ENCODE measurements at regions not wholly inside any gene's neighbourhood (a gene's known extent, or its start where the extent isn't known, plus 50 kb on each side); places are given as distances from the start of the nearest gene placed in this dataset.

DNA sequence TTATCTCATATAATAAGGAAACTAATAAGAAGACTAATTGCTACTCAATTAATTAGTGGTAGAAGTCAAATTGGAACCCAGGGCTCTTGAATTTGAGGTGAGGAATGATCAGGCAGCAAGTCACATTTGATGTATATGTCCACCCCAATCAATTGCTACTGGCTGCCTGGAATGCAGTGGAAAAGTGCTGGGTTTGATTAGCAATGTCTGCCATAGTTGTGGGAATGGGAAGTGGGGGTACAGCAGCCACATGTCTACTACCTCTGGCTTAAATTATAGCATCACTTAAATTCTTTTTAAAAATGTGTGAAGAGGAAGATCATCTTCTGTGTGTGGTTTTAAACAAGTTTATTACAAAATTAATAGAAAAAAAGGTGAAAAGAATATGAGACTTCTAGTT lies 50.8 kb upstream of the NAV2 start:
- no peak for DNase-seq (ENCODE audit: low read depth)

DNA sequence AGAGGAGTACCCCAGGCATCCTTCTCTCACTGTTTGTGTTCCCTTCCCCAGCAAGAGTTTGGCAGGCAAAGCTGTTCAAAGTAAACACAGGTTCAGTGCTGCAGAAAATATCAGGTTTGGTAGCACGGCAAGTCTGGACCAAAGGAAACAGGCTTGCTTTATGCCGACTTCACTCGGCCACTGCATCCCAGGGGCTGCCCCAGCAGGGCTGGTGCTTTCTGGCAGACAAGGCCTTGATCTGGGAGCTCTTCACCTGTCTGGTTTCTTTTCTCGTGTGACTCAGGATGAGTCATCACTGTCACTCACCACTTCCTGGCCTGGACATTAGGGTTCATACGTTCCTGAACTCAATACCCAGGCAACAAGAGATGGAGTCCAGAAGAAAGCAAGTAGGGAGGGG lies 52.6 kb upstream of the NAV2 start:
- no peak for DNase-seq (ENCODE audit: low read depth)

GRCh38 chr11:19659529-19659928 lies 53.1 kb upstream of the NAV2 start:
- DNase-seq (ENCODE audit: low read depth), result no peak

DNA sequence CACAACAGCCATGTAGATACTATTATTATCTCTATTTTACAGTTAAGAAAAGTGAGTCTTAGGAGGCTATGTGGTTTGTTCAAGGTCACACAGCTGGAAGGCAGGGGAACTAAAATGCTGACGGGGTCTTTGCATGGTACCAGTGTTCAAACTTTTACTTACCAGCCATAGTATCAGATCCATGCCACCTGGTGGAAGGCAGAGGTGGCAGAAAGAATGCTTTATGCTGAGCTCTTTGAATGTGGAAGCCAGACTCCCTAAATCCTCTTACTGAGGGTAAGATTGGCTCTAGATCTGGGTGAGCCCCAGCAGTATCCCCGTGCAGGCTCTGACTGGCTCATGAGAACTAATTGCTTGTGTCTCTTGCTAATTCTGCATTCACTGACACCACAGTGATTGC lies 54.3 kb upstream of the NAV2 start:
- DNase-seq (ENCODE audit: low read depth), result no peak

DNA sequence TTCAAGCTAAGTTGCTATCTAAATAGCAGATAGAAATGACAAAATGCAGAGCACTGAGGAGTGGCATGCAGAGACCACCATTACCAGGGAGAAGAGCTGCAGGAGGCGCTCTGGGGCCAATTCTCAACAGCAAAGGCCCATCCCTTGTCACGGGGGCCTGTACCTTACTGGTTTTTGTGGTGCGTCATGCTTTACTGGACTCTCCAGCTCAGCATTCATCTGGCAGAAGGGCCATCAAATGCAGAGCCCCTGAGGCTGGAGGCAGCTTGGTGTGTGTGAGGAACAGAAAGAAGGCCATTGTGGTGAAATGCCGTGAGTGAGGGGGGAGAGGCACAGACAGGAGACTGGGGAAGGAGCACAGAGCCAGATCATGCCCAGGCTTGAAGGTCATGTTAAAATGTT lies 56.5 kb upstream of the NAV2 start:
- DNase-seq (ENCODE audit: low read depth), result no peak

DNA sequence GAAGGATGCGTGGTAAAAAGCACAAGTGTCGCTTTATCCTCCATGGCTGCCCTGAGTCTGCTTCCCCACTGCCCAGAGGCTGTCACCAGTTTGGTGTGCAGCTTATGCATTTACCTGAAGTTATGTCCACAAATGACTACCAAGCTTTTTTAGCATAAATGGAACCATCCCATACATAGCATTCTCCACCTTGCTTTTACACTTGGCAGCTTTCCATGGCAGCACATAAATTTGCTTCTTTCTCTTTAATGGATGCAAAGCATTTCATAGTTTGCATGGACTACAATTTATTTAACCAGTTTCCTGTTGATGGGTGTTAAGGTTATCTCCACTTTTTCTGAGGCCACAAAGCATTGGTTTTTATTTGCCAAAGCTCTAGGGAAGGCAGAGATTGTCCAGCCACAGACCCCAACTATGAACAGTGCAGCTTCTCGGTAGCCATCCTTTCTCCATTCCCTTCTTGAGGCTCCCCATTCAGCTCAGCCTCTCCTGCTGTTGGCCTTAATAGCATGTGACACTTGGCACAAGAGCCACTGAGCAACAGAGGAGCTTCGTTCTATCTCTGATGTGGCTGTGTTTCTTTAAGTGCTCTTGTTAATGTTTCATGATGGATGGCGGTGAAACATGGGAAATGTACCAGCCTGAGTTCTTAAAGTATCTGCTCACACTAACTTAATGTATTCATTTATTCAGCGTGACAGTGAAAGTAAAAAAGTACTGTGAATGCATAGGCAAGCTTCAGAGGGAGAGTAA lies 59.8 kb upstream of the NAV2 start:
- DNase-seq (ENCODE audit: low read depth), result no peak

DNA sequence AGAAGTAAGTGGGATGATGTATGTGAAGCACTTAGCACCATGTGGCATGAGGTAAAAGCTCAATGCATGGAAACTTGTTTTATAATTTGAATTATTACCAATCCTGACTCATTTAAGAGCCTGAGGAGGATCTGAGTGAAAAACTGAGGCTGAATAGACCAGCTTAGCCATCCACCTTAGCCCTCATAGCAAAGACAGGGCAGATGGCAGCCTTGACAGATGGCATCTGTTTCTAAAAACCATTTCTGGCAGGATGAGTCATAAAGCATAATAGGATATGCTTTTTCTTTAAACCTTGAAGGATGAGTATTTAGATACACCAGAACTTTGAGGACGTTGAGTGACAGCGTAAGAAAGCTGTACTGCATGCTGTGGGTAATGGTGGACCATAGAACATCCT lies 61.0 kb upstream of the NAV2 start:
- DNase-seq (ENCODE audit: low read depth), result no peak

DNA sequence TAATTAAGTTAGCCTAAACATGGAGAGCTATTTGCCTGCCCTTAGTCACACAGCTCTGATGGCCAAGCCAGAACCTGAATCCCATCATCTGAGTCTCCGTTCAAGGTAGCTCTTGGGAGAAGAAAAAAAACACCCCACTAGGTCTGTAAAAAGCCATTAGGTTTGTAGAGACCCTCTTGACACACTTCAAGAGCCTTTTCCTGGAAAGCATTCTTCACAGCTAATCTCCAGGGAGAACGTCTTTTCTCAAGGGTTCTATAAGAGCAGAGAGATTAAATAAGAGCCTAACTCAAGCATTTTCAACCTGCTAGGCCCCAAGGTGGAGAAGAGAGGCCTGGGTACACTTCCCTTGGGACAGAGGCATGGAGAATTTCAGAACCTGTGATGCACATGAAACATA lies 61.6 kb upstream of the NAV2 start:
- DNase-seq (ENCODE audit: low read depth), result no peak

DNA sequence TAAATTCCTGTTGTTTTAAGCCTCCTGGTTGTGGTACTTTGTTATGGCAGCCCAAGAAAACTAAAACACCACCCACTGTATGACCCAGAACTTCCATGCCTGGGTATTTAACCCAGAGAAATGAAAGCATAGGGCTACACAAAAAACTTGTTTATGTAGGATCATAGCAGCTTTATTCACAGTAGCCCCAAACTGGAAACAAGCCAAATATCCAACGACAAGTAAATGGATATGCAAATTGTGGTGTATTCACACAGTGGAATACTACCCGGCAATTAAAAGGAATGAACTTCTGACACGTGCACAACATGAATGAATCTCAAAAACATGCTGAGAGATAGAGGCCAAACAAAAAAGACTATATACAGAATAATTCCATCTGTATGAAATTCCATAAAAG lies 62.2 kb upstream of the NAV2 start:
- no peak for DNase-seq (ENCODE audit: low read depth)

GRCh38 chr11:19649751-19650150 lies 62.9 kb upstream of the NAV2 start:
- no peak for DNase-seq (ENCODE audit: low read depth)

- no peak for DNase-seq (ENCODE audit: low read depth)
Measured at GRCh38 chr11:19648321-19648720, 64.3 kb upstream of the NAV2 start.

- no peak for DNase-seq (ENCODE audit: low read depth)
Measured at GRCh38 chr11:19647816-19648215, 64.8 kb upstream of the NAV2 start.

GRCh38 chr11:19646921-19647320 lies 65.7 kb upstream of the NAV2 start:
- no peak for DNase-seq (ENCODE audit: low read depth)

- DNase-seq (ENCODE audit: low read depth), result no peak
Measured at GRCh38 chr11:19646308-19646707, 66.3 kb upstream of the NAV2 start.

DNA sequence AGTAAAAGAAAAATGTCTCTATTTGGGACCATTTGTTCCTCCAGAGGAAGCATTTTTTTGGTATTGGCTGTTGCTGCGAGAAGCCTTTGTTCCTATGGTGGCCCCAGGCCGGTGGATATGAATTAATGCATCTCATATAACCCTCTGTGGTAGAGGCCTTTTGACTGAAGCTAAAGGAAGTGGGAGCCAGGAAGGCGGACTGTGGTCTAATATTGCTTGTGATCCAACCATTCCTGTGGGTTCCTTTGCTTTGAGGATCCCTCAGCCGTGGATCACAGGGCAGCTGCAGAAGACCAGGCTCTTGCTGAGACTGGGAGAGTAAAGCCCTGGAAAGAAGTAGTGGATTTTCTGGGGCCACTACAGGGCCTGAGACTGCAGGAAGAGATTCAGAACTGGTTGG lies 68.3 kb upstream of the NAV2 start:
- no peak for DNase-seq (ENCODE audit: low read depth)

GRCh38 chr11:19642185-19643158 lies 70.2 kb upstream of the NAV2 start:
- DNase-seq (ENCODE audit: low read depth), result no peak

GRCh38 chr11:19639603-19640105 lies 73.0 kb upstream of the NAV2 start:
- no peak for DNase-seq (ENCODE audit: low read depth)

DNA sequence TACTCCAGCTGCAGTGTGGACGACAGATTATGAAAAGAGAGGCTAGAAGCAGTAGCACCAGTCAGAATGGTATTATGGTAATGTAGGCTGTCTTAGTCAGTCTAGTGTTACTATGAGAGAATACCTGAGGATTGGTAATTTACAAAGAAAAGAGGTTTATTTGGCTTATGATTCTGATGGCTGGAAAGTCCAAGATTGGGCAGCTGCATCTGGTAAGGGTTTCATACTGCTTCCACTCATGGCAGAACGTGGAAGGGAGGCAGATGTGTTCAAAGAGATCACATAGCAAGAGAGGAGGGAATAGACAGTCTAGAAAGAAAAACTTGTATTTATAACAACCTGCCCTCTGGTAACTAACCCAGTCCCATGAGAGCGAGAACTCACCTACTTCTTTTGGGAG lies 77.3 kb upstream of the NAV2 start:
- no peak for DNase-seq (ENCODE audit: low read depth)

DNA sequence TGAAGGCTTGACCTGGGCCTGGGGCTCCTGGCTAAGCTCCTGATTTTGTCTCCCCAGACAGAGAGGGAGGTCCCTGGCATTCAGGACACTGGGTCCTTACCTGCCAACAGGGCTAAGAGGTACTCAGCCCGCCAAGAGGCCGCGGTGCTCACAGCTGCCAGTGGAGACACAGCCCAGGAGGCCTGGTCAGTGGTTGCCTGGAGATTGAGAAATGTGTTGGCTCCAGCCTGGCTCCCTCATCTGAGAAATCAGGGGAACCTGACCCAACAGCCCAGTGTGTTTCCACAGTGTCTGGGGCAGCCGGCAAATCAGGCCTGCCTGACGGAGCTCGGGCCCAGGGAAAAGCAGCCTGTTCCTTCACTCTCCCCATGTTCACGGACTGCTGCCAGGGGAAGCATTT lies 79.4 kb upstream of the NAV2 start:
- no peak for DNase-seq (ENCODE audit: low read depth)

- DNase-seq (ENCODE audit: low read depth), result no peak
Measured at GRCh38 chr11:19632499-19632834, 80.2 kb upstream of the NAV2 start.

- DNase-seq (ENCODE audit: low read depth), result no peak
Measured at GRCh38 chr11:19631712-19632498, 80.7 kb upstream of the NAV2 start.

GRCh38 chr11:19628018-19628417 lies 84.6 kb upstream of the NAV2 start:
- DNase-seq (ENCODE audit: low read depth), result no peak

DNA sequence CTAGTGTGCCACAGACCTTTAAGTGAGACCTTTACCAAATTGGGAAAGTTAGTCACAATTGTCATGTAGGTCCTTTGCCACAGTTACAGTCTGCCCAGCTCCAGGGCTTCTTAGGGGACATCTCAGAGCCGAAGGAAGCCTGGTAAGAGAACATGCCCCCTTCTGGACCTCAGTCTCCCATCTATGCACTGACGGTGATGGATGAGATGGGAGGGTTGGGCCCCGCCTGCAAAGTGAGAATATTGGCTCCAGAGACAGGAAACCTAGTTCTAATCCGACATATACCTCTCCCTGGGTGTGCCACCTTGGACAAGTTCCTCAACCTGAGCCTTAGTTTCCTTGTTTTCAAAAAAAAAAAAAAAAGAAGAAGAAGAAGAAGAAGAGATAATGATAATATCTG lies 85.1 kb upstream of the NAV2 start:
- DNase-seq (ENCODE audit: low read depth), result no peak

Data from HS-5 (cell line).